Endothelial cell of umbilical vein (primary cell): ENCODE measurements at regions not wholly inside any gene's neighbourhood (a gene's known extent, or its start where the extent isn't known, plus 50 kb on each side); places are given as distances from the start of the nearest gene placed in this dataset.

Source experiments
- EZH2 ChIP-seq: IDR thresholded peaks from 2 replicates; pipeline ENCODE4 v1.6.1; 2012; ENCODE audit warnings: borderline replicate concordance, low read depth, mild to moderate bottlenecking, moderate library complexity, low read length, inconsistent platforms; ENCODE audit not compliant: severe bottlenecking
- POLR2A ChIP-seq: IDR thresholded peaks from 2 replicates; pipeline ENCODE4 v1.6.1; 2012; ENCODE audit warnings: low read depth, mild to moderate bottlenecking, control low read depth, low read length
- POLR2AphosphoS5 ChIP-seq: IDR thresholded peaks from 2 replicates; pipeline ENCODE4 v1.6.1; 2012; ENCODE audit warnings: low read depth, mild to moderate bottlenecking, control low read depth, low read length, moderate library complexity; ENCODE audit not compliant: insufficient read depth
- TF ChIP-seq, protein P1 (sequence below), 2 donors: IDR thresholded peaks; 1 replicate in 1 of 2; 2 replicates in 1 of 2; pipeline ENCODE4 v1.5.1; 2011; ENCODE audit warnings: low read length in 2 of 2, mild to moderate bottlenecking in 2 of 2, moderate library complexity in 2 of 2, control low read depth in 1 of 2, inconsistent platforms in 1 of 2, low read depth in 1 of 2; ENCODE audit not compliant: insufficient read depth in 1 of 2; ENCODE audit errors: extremely low read depth in 1 of 2

DNA sequence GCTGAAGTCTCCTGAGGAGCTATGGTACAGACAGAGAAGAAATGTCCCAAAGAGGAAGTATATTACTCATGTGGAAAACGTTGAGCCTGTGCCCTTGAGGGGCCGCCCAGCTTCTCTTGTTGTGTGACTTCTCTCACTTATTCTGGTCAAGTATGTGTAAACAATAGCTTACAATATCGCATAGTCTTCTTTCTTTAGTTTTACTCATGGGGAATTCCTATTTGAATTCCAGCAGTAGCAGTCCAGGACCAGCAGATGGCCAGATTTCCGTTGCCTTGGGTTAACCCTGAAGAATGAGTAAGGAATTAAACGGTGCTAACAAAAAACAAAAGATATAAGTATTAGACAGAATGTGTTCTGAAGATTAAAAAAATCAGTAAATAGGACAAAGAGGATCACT lies 522.0 kb upstream of the GJE1 start:
- TF ChIP-seq POLR2A (no peak), EZH2 (no peak), POLR2AphosphoS5 (no peak)
- TF ChIP-seq, protein P1, sequence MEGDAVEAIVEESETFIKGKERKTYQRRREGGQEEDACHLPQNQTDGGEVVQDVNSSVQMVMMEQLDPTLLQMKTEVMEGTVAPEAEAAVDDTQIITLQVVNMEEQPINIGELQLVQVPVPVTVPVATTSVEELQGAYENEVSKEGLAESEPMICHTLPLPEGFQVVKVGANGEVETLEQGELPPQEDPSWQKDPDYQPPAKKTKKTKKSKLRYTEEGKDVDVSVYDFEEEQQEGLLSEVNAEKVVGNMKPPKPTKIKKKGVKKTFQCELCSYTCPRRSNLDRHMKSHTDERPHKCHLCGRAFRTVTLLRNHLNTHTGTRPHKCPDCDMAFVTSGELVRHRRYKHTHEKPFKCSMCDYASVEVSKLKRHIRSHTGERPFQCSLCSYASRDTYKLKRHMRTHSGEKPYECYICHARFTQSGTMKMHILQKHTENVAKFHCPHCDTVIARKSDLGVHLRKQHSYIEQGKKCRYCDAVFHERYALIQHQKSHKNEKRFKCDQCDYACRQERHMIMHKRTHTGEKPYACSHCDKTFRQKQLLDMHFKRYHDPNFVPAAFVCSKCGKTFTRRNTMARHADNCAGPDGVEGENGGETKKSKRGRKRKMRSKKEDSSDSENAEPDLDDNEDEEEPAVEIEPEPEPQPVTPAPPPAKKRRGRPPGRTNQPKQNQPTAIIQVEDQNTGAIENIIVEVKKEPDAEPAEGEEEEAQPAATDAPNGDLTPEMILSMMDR (IDR thresholded peaks at IDR 0.05; ENCODE audit: extremely low read depth in 1 of 2, insufficient read depth in 1 of 2, low read depth in 1 of 2, low read length in 2 of 2) = no peak
